HL-60 (cell line): ENCODE measurements at regions not wholly inside any gene's neighbourhood (a gene's known extent, or its start where the extent isn't known, plus 50 kb on each side); places are given as distances from the start of the nearest gene placed in this dataset.

ENCODE experiments used
- DNase-seq, 2 experiments: peaks; one replicate each; pipeline ENCODE4 v3.0.0-alpha.2; 2010 to 2020; ENCODE audit warnings: low read depth in 1 of 2, low spot score in 1 of 2
- H3K27ac ChIP-seq: fragments of 250-450 bp; sonication (Bioruptor Pico); replicated peaks from 2 replicates; pipeline ENCODE4 v1.5.1; 2020; ENCODE audit warnings: mild to moderate bottlenecking, moderate library complexity
- H3K27me3 ChIP-seq: fragments of 250-450 bp; sonication (Bioruptor Pico); 2 replicates; pipeline ENCODE4 v1.5.1; 2021; ENCODE audit warnings: mild to moderate bottlenecking, moderate library complexity; ENCODE audit not compliant: insufficient read depth, poor library complexity, severe bottlenecking
- H3K4me3 ChIP-seq: replicated peaks from 2 replicates; pipeline ENCODE4 v1.5.1; 2011; ENCODE audit warnings: mild to moderate bottlenecking, control low read depth, low read length; ENCODE audit not compliant: insufficient read depth
- GABPA ChIP-seq: IDR thresholded peaks from 2 replicates; pipeline ENCODE4 v1.6.1; 2012; ENCODE audit warnings: low read depth
- POLR2AphosphoS5 ChIP-seq: IDR thresholded peaks from 2 replicates; pipeline ENCODE4 v1.6.1; 2012; ENCODE audit warnings: low read depth
- SPI1 ChIP-seq: IDR thresholded peaks from 2 replicates; pipeline ENCODE4 v1.6.1; 2012; ENCODE audit warnings: low read depth, mild to moderate bottlenecking, borderline replicate concordance
- TF ChIP-seq, protein P1 (sequence below): IDR thresholded peaks from 2 replicates; pipeline ENCODE4 v1.6.1; 2012; ENCODE audit warnings: low read depth; ENCODE audit not compliant: insufficient replicate concordance
- TF ChIP-seq, protein P2 (sequence below): IDR thresholded peaks from one replicate; pipeline ENCODE4 v1.5.1; 2011; ENCODE audit warnings: low read length, control low read depth, inconsistent platforms; ENCODE audit not compliant: insufficient read depth

- DNase-seq = no peak
- no peaks in the 10 kb centered on the region for H3K27me3 ChIP-seq
Observed at GRCh38 chr9:4927043-4927471, 58.0 kb upstream of the JAK2 start.

DNA sequence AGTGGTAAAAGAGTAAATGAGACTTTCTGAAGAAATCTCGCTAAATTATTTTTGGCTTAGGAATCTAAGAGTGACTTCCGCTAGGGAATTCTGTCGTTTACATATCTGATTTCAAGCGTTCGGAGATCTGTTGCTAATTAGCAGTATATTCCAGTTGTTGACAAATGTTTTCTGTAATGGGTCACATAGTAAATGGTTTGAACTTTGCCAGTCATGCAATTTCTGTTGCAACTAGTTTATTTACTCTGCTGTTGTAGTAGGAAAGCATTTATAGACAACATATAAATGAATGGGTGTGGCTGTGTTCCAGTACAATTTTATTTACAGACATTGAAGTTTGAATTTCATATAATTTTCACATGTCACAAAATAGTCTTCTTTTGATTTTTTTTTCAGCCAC, 57.4 kb upstream of the JAK2 start:
- H3K27ac ChIP-seq = no peak overlapping the region
- no peaks in the 10 kb centered on the region for H3K27me3 ChIP-seq
- H3K4me3 ChIP-seq = no peak overlapping the region
- TF ChIP-seq, protein P1, sequence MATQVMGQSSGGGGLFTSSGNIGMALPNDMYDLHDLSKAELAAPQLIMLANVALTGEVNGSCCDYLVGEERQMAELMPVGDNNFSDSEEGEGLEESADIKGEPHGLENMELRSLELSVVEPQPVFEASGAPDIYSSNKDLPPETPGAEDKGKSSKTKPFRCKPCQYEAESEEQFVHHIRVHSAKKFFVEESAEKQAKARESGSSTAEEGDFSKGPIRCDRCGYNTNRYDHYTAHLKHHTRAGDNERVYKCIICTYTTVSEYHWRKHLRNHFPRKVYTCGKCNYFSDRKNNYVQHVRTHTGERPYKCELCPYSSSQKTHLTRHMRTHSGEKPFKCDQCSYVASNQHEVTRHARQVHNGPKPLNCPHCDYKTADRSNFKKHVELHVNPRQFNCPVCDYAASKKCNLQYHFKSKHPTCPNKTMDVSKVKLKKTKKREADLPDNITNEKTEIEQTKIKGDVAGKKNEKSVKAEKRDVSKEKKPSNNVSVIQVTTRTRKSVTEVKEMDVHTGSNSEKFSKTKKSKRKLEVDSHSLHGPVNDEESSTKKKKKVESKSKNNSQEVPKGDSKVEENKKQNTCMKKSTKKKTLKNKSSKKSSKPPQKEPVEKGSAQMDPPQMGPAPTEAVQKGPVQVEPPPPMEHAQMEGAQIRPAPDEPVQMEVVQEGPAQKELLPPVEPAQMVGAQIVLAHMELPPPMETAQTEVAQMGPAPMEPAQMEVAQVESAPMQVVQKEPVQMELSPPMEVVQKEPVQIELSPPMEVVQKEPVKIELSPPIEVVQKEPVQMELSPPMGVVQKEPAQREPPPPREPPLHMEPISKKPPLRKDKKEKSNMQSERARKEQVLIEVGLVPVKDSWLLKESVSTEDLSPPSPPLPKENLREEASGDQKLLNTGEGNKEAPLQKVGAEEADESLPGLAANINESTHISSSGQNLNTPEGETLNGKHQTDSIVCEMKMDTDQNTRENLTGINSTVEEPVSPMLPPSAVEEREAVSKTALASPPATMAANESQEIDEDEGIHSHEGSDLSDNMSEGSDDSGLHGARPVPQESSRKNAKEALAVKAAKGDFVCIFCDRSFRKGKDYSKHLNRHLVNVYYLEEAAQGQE = no peak
- TF ChIP-seq, protein P2, sequence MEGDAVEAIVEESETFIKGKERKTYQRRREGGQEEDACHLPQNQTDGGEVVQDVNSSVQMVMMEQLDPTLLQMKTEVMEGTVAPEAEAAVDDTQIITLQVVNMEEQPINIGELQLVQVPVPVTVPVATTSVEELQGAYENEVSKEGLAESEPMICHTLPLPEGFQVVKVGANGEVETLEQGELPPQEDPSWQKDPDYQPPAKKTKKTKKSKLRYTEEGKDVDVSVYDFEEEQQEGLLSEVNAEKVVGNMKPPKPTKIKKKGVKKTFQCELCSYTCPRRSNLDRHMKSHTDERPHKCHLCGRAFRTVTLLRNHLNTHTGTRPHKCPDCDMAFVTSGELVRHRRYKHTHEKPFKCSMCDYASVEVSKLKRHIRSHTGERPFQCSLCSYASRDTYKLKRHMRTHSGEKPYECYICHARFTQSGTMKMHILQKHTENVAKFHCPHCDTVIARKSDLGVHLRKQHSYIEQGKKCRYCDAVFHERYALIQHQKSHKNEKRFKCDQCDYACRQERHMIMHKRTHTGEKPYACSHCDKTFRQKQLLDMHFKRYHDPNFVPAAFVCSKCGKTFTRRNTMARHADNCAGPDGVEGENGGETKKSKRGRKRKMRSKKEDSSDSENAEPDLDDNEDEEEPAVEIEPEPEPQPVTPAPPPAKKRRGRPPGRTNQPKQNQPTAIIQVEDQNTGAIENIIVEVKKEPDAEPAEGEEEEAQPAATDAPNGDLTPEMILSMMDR = no peak
- TF ChIP-seq GABPA (no peak), SPI1 (no peak), POLR2AphosphoS5 (no peak)
- no peak for DNase-seq

More at GRCh38 chr9:4927043-4927471, 58.0 kb upstream of the JAK2 start:
- no peak overlapping the region for H3K27ac ChIP-seq
- H3K4me3 ChIP-seq = no peak overlapping the region
- TF ChIP-seq GABPA (no peak), SPI1 (no peak), POLR2AphosphoS5 (no peak)
- TF ChIP-seq, protein P1 = no peak
- TF ChIP-seq, protein P2 = no peak

DNA sequence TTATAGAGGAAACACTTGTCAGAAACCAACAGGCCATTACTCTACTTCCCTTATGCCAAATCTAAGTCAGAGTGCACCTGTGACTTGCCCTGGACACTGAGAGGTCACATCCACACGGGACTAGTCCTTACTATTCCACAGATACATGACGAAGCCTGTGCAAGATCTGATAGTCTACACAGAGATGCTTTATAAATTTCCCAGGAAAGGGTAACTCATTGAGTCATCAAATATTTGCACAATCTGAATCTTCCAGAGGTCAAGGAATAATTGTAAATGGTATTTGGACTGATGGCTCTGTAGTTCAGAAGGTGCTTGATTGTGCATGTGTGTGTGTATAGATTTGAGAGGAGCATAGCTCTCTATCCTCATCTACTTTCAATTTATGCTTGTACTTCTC, 55.2 kb upstream of the JAK2 start:
- TF ChIP-seq, protein P2 = no peak
- TF ChIP-seq, protein P1 = no peak
- TF ChIP-seq GABPA = no peak
- no peak for TF ChIP-seq SPI1
- no peak for TF ChIP-seq POLR2AphosphoS5
- DNase-seq = no peak
- Histone ChIP-seq H3K4me3 (no peak overlapping the region), H3K27me3 (no peaks in the 10 kb centered on the region), H3K27ac (no peak overlapping the region)
